ENCODE measurements at regions not wholly inside any gene's neighbourhood (a gene's known extent, or its start where the extent isn't known, plus 50 kb on each side); places are given as distances from the start of the nearest gene placed in this dataset.

GRCh38 chr9:26655166-26655565 lies 237.4 kb downstream of the CAAP1 start:
- no peak for TF ChIP-seq ZNF629 (tag by site-specific recombination; IDR thresholded peaks at IDR 0.05)
- TF ChIP-seq, protein P1, sequence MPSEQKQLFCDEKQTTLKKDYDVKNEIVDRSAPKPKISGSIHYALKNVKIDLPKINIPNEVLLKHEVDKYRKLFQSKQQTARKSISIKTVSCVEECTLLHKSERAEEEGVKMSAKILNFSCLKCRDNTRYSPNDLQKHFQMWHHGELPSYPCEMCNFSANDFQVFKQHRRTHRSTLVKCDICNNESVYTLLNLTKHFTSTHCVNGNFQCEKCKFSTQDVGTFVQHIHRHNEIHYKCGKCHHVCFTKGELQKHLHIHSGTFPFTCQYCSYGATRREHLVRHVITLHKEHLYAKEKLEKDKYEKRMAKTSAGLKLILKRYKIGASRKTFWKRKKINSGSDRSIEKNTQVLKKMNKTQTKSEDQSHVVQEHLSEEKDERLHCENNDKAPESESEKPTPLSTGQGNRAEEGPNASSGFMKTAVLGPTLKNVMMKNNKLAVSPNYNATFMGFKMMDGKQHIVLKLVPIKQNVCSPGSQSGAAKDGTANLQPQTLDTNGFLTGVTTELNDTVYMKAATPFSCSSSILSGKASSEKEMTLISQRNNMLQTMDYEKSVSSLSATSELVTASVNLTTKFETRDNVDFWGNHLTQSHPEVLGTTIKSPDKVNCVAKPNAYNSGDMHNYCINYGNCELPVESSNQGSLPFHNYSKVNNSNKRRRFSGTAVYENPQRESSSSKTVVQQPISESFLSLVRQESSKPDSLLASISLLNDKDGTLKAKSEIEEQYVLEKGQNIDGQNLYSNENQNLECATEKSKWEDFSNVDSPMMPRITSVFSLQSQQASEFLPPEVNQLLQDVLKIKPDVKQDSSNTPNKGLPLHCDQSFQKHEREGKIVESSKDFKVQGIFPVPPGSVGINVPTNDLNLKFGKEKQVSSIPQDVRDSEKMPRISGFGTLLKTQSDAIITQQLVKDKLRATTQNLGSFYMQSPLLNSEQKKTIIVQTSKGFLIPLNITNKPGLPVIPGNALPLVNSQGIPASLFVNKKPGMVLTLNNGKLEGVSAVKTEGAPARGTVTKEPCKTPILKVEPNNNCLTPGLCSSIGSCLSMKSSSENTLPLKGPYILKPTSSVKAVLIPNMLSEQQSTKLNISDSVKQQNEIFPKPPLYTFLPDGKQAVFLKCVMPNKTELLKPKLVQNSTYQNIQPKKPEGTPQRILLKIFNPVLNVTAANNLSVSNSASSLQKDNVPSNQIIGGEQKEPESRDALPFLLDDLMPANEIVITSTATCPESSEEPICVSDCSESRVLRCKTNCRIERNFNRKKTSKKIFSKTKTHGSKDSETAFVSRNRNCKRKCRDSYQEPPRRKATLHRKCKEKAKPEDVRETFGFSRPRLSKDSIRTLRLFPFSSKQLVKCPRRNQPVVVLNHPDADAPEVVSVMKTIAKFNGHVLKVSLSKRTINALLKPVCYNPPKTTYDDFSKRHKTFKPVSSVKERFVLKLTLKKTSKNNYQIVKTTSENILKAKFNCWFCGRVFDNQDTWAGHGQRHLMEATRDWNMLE (tag by site-specific recombination; conservative IDR thresholded peaks at IDR 0.05; ENCODE audit: low read depth) = no peak
- no peak for TF ChIP-seq ZNF398 (tag by site-specific recombination; IDR thresholded peaks at IDR 0.05)
- no peak for TF ChIP-seq ZNF280C (tag by site-specific recombination; IDR thresholded peaks at IDR 0.05)

DNA sequence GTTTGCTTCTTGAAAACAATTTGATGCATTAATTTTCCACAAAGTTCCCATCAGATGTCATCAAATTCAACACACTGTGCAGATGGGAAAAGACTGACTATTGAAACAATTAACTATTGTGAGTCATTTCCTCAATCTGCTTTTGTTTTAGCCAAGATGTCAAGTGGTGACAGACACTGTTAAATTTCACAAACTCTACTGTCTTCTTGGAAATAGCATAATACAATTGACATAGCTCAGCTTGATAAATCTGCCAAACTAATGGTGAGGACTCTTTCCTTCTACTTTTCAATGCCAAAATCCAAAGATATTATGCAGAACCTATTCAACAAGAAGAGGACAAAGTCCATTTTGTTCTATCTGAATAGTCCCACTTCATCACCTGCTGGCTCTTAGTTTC lies 242.3 kb downstream of the CAAP1 start:
- CTCF ChIA-PET = interaction anchor here (0.6 to 0.9 kb wide), 2 partner anchors 77 to 313 kb away, joined by 3 read pairs; no protein-coding TSS in a partner anchor
- H3K9me3 ChIP-seq (ENCODE audit: control insufficient read depth, insufficient read depth, low read depth, low read length) = no peaks in the 10 kb centered on the region
- H3K4me1 ChIP-seq (ENCODE audit: control insufficient read depth, insufficient read depth, low read length) = no peaks in the 10 kb centered on the region
- POLR2A ChIA-PET = no interaction called here
- H3K36me3 ChIP-seq (ENCODE audit: control insufficient read depth in 2 of 2, insufficient read depth in 1 of 2, low read length in 2 of 2) = no peaks in the 10 kb centered on the region
- TF ChIP-seq ZBTB8A (tag by site-specific recombination; IDR thresholded peaks at IDR 0.05) (no peak), ZNF48 (tag by site-specific recombination; IDR thresholded peaks at IDR 0.05) (no peak), ZNF658 (tag by site-specific recombination; IDR thresholded peaks at IDR 0.05) (no peak), ZNF792 (tag by site-specific recombination; IDR thresholded peaks at IDR 0.05) (no peak), SALL2 (tag by site-specific recombination; IDR thresholded peaks at IDR 0.05; ENCODE audit: borderline replicate concordance) (no peak), ZNF747 (tag by site-specific recombination; IDR thresholded peaks at IDR 0.05) (no peak), IKZF3 (tag by site-specific recombination; IDR thresholded peaks at IDR 0.05) (no peak), ZNF10 (tag by site-specific recombination; IDR thresholded peaks at IDR 0.05) (no peak), ZFP41 (tag by site-specific recombination; IDR thresholded peaks at IDR 0.05; ENCODE audit: borderline replicate concordance) (no peak), ZNF639 (tag by site-specific recombination; IDR thresholded peaks at IDR 0.05) (no peak)
- TF ChIP-seq, protein P2, sequence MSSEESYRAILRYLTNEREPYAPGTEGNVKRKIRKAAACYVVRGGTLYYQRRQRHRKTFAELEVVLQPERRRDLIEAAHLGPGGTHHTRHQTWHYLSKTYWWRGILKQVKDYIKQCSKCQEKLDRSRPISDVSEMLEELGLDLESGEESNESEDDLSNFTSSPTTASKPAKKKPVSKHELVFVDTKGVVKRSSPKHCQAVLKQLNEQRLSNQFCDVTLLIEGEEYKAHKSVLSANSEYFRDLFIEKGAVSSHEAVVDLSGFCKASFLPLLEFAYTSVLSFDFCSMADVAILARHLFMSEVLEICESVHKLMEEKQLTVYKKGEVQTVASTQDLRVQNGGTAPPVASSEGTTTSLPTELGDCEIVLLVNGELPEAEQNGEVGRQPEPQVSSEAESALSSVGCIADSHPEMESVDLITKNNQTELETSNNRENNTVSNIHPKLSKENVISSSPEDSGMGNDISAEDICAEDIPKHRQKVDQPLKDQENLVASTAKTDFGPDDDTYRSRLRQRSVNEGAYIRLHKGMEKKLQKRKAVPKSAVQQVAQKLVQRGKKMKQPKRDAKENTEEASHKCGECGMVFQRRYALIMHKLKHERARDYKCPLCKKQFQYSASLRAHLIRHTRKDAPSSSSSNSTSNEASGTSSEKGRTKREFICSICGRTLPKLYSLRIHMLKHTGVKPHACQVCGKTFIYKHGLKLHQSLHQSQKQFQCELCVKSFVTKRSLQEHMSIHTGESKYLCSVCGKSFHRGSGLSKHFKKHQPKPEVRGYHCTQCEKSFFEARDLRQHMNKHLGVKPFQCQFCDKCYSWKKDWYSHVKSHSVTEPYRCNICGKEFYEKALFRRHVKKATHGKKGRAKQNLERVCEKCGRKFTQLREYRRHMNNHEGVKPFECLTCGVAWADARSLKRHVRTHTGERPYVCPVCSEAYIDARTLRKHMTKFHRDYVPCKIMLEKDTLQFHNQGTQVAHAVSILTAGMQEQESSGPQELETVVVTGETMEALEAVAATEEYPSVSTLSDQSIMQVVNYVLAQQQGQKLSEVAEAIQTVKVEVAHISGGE (tag by site-specific recombination; conservative IDR thresholded peaks at IDR 0.05; ENCODE audit: low read depth) = no peak
- H3K27ac ChIP-seq (ENCODE audit: extremely low read depth, low read depth, low read length) = no peak overlapping the region
- no peak overlapping the region for H3K4me3 ChIP-seq (ENCODE audit: low read depth, low read length)

More at GRCh38 chr9:26655166-26655565, 237.4 kb downstream of the CAAP1 start:
- ChIA-PET POLR2A (no interaction called here), CTCF (interaction anchor here (0.8 to 1.1 kb wide), 3 partner anchors 14 to 201 kb away, joined by 3 to 4 read pairs (median 3); no protein-coding TSS in a partner anchor)
- Histone ChIP-seq H3K9me3 (ENCODE audit: control insufficient read depth, insufficient read depth, low read depth, low read length) (no peaks in the 10 kb centered on the region), H3K4me3 (ENCODE audit: low read depth, low read length) (no peak overlapping the region), H3K4me1 (ENCODE audit: control insufficient read depth, insufficient read depth, low read length) (no peaks in the 10 kb centered on the region), H3K27ac (ENCODE audit: extremely low read depth, low read depth, low read length) (no peak overlapping the region), H3K36me3 (ENCODE audit: control insufficient read depth in 2 of 2, insufficient read depth in 1 of 2, low read length in 2 of 2) (no peaks in the 10 kb centered on the region)

All from HEK293 (cell line).